HG03378 (cell line): ENCODE measurements at regions not wholly inside any gene's neighbourhood (a gene's known extent, or its start where the extent isn't known, plus 50 kb on each side); places are given as distances from the start of the nearest gene placed in this dataset.
"Not testable (repeated sequence)": the region's sequence is repeated elsewhere in the genome, so short reads cannot be mapped to it uniquely, and the experiment has no call there.

ENCODE experiments used
- ATAC-seq: cut with Tn5 transposase; IDR thresholded peaks from one replicate; pipeline ENCODE4 v1.9.1; 2021; ENCODE audit warnings: mild to moderate bottlenecking, moderate library complexity; ENCODE audit not compliant: unreplicated experiment

- ATAC-seq = no peak
Measured at GRCh38 chr4:114284629-114285028, 305.2 kb upstream of the ARSJ start.

DNA sequence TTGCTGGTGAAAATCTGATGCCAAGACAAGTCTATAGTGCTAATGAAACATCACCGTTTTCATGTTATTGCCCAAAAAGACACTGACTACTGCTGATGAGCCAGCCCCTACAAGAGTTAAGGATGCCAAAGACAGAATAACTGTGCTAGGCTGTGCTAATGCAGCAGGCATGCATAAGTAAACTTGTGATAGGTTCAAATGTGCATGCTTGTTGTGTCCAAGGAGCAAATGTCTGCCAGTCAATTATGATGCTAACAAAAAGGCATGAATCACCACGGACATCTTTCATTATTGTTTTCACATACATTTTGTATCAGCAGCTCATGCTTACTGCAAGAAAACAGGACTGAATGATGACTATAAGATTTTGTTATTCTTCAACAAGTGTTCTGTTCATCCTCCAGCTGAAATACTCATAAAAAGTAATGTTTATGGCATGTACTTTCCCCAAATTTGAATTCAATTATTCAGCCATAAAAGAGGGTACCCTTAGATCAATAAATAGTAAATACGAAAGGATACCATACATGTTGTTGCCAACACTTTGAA is 306.9 kb upstream of the ARSJ start:
- no peak for ATAC-seq

DNA sequence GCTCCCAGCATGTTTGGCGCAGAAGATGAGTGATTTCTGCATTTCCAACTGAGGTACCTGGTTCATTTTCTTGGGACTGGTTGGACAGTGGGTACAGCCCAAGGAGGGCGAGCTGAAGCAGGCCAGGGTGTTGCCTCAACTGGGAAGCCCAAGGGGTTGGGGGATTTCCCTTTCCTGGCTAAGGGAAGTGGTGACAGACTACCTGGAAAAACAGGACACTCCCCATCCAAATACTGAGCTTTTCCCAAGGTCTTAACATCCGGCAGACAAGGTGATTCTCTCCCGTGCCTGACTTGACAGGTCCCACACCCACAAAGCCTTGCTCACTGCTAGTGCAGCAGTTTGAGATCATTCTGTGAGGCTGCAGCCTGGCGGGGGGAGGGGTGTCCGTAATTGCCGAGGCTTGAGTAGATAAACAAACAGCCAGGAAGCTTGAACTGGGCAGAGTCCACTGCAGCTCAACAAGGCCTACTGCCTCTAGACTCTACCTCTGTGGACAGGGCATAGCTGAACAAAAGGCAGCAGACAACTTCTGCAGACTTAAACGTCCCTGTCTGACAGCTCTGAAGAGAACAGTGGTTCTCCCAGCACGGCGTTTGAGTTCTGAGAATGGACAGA is 307.7 kb upstream of the ARSJ start:
- ATAC-seq = no peak

DNA sequence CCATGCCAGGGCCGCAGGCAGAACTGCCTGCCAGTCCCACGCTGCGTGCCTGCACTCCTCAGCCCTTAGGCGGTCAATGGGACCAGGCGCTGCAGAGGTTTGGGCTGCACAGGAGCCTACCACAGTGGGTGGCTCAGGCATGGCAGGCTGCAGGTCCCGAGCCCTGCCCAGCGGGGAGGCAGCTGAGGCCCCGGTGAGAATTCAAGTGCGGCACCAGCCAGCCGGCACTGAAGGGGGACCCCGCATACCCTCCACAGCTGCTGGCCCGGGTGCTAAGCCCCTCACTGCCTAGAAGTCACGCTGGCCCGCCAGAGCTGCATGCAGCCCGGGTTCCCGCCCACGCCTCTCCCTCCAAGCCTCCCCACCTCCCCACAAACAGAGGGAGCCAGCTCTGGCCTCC is 302.5 kb upstream of the UGT8 start:
- ATAC-seq = no peak

- ATAC-seq = no peak
Measured at GRCh38 chr4:114302472-114302871, 296.1 kb upstream of the UGT8 start.

GRCh38 chr4:114304046-114304445 is 294.6 kb upstream of the UGT8 start:
- no peak for ATAC-seq

DNA sequence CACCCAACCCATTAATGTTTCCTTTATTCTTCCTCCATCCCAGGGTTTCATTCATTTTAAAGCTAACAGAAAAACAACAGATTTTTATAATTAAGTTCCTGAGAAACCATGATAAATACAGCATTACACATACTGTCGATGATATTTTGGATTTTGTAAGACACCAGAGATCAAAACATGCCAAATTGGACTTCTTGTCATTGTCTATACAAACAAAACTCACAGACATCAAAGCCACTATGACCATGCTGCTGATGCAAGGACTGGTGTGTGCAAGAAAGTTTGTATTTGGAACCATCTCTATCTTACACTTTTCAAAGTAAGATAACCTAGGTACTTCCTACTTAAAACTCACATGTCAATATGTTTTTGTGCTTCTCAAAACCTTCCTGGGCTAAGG is 294.0 kb upstream of the UGT8 start:
- no peak for ATAC-seq

- no peak for ATAC-seq
Measured at GRCh38 chr4:114306946-114307345, 291.7 kb upstream of the UGT8 start.

DNA sequence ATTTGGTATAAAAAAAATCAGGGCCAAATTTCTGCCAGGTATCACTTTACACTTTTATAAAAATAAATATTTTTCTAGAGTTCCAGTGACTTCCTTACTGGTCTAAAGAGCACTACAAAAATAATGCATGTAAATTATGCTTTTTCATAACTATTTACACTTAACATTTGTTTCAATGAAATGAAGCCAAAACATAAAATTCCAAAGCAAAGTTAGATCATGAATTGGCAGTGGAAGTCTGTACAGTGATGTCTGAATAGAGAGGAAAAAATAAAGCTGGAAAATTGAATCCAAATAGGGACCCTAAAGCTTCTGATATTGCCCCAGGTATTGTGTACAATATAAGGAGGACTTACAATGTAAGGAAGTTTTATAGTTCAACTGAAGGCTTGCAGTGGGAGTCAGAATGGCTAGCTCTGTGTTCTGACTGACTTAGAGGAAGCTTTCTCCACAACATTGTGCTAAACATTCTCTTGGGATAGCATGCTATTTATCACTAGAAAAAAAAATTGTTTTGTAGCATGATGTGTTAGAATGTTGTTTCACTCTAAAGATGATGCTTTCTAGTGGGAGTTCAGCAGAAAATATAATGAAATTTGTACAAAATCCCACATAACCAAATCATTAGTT is 288.2 kb upstream of the UGT8 start:
- no peak for ATAC-seq

- ATAC-seq = no peak
Measured at GRCh38 chr4:114311787-114312186, 286.8 kb upstream of the UGT8 start.

DNA sequence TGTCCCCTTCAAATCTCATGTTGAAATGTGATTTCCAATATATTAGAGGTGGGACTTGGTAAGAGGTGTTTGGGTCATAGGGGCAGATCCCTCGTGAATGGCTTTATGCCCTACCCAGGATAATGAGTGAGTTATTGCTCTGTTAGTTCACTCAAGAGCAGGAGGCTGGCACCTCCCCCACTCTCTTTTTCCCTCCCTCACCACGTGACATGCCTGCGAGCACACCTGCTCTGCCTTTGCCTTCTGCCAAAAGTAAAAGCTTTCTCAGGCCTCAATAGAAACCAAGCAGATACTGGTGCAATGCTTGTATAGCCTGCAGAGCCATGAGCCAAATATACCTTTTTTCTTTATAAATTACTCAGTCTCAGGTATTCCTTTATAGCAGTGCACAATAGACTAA is 286.3 kb upstream of the UGT8 start:
- no peak for ATAC-seq

- ATAC-seq = no peak
Measured at GRCh38 chr4:114316789-114317188, 281.8 kb upstream of the UGT8 start.

DNA sequence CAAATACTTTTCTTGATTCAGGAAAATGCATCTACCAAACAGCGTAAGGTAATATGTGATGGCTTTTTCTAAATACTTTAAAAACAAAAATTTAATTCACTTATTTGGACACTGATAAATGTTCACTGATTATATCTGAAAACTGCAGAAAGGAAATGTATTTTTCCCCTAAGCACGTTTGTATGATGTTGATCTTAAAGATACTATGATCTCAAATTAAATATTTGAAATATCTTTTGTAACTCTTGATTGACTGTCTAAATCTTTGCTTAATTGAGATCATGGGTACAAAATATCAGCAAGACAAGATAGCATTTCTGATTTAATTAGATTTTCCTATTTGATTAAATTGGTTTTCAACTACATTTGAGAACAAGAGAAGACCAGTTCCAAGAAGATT is 281.0 kb upstream of the UGT8 start:
- ATAC-seq = no peak

DNA sequence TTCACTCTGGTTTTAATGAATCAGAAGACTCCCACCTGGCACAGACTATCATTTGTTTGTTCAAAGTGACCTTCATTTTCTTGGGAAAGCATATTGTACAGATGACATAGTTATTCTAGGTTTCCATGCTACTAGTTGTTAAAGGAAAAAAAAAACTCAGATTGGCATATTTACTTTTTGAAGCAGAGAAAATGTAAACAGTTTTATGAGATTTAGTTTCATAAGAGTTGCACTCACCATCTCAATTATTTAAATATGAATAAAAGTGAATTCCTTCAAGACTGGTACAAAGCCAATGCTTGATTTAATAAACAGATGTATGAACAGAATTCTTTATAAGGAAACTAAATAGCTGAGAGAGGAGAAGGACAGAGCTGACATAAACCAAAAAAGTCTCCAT is 280.3 kb upstream of the UGT8 start:
- no peak for ATAC-seq

GRCh38 chr4:114320126-114320525 is 278.5 kb upstream of the UGT8 start:
- no peak for ATAC-seq

GRCh38 chr4:114321366-114321765 is 277.2 kb upstream of the UGT8 start:
- no peak for ATAC-seq

DNA sequence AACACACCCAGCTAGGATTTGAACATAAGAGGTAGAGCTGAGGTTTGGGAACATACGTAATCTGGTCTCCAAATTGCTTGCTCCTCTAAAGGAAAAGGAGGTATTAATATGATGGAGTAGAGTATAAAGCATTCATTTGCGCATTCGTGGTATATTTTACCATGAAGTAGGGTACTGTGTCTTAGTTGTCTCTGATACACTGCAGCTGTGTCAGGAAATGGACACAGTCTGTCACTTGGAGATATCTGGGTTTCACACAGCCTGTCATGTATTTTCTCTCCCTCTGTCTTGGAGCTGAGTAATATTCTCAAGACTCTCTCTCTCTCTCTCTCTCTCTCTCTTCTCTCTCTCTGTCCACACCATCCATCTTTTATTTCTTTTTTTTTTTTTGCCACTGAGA is 274.8 kb upstream of the UGT8 start:
- ATAC-seq = no peak

- no peak for ATAC-seq
Measured at GRCh38 chr4:114326358-114326757, 272.2 kb upstream of the UGT8 start.

GRCh38 chr4:114332119-114332518 is 266.5 kb upstream of the UGT8 start:
- no peak for ATAC-seq

DNA sequence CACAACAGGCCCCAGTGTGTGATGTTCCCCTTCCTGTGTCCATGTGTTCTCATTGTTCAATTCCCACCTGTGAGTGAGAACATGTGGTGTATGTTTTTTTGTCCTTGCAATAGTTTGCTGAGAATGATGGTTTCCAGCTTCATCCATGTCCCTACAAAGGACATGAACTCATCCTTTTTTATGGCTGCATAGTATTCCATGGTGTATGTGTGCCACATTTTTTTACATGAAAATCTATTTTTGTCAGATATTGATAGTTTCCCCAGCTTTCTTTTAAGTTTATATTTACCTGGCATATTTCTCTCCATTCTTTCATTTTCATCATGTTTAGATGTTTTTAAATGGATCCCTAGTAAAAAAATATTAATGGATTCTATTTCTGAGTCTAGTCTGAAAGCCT is 264.2 kb upstream of the UGT8 start:
- not testable (repeated sequence) for ATAC-seq

- no peak for ATAC-seq
Measured at GRCh38 chr4:114334884-114335330, 263.7 kb upstream of the UGT8 start.

GRCh38 chr4:114335339-114335738 is 263.3 kb upstream of the UGT8 start:
- no peak for ATAC-seq

DNA sequence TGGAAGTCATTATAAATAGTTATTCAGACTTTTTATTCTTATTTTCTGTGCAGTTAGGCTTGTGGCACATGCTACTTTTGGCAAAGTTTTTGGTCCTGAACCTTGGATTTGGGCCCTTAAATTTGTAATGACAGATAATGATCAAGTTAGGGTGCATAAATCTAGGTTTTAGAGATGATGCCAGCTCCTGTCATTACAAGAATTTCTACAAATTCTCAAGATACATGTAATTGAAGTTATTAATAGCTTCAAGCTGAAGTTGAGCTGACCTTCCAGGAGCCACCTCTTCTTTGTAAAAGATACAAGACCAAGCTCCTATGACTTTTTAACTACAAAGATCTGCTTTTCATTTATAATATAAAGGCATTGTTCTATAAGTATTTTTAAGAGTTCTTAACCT is 255.6 kb upstream of the UGT8 start:
- ATAC-seq = no peak
